ENCODE measurements at regions not wholly inside any gene's neighbourhood (a gene's known extent, or its start where the extent isn't known, plus 50 kb on each side); places are given as distances from the start of the nearest gene placed in this dataset.

DNA sequence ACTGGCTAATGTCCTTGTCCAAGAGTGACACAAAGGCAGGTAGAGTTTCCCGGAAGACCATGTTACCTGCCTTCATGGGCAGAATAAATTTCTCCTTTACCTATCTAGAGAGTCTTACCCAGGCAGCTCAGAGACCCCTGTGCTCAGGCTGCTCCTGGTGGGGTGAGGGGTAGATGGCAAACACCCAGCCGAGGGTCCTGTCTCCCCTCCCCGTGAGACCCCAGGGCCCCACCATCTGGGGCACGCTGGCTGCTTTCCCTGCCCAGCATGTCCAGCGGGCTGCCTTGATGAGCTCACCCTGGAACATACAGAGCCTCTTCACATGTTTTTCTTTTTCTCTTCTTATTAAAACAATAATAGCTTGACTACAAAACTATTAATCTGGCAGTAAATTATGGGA is 116.5 kb downstream of the EDN3 start:
- no peak overlapping the region for H3K23ac ChIP-seq (ENCODE audit: low read depth, low read length)
- H2BK20ac ChIP-seq (ENCODE audit: low read depth, low read length): no peak overlapping the region
- no peak overlapping the region for H2AK9ac ChIP-seq (replicated peaks; ENCODE audit: low read depth, low read length, poor library complexity)
- no CpG with 5 or more reads among the region's 5 CpGs for WGBS, 2 experiments (ENCODE audit: extremely low coverage in 2 of 2, insufficient read length in 1 of 2)
- no peak overlapping the region for H2BK5ac ChIP-seq (ENCODE audit: low read depth, low read length, poor library complexity, severe bottlenecking)
- H4K8ac ChIP-seq (ENCODE audit: low read depth in 2 of 2, low read length in 2 of 2): no peak overlapping the region
- H3K4me1 ChIP-seq (ENCODE audit: control insufficient read depth, insufficient read depth, low read length): no peaks in the 10 kb centered on the region
- no peak overlapping the region for H2BK120ac ChIP-seq (ENCODE audit: low read depth, low read length)
- no peak overlapping the region for H3K14ac ChIP-seq (replicated peaks; ENCODE audit: low read depth, low read length)
- ChIA-PET CTCF (no interaction called here), POLR2A (ENCODE audit: unreplicated experiment) (no interaction called here)
- H4K20me1 ChIP-seq (ENCODE audit: insufficient read depth, low read length): no peaks in the 10 kb centered on the region
- no peaks in the 10 kb centered on the region for H3K36me3 ChIP-seq (ENCODE audit: control insufficient read depth, insufficient read depth, low read length)
- H3K18ac ChIP-seq (ENCODE audit: low read depth, low read length): no peak overlapping the region
- H2AK5ac ChIP-seq (ENCODE audit: low read depth, low read length): no peak overlapping the region
- H3K27ac ChIP-seq (ENCODE audit: insufficient read depth, low read length): no peak overlapping the region
- H3K9ac ChIP-seq (ENCODE audit: low read depth, low read length): no peak overlapping the region
- no TSS peak for BruUV-seq (replicated peaks)
- intact Hi-C loops (cut with micrococcal nuclease): no loop called here
- no peak for TF ChIP-seq RCOR1 (IDR thresholded peaks at IDR 0.05; ENCODE audit: insufficient replicate concordance, low read length)
- no peak for TF ChIP-seq MXI1 (IDR thresholded peaks at IDR 0.05; ENCODE audit: borderline replicate concordance, low read depth, low read length)
- TF ChIP-seq FOS (IDR thresholded peaks at IDR 0.05; ENCODE audit: low read depth, low read length): no peak
- no peak for TF ChIP-seq MAFK (IDR thresholded peaks at IDR 0.05; ENCODE audit: low read depth, low read length)
- TF ChIP-seq BHLHE40 (IDR thresholded peaks at IDR 0.05; ENCODE audit: low read depth, low read length): no peak
- no peak for TF ChIP-seq CHD1 (IDR thresholded peaks at IDR 0.05; ENCODE audit: low read depth, low read length)
- no peak for TF ChIP-seq CEBPB (IDR thresholded peaks at IDR 0.05; ENCODE audit: low read depth, low read length)
- TF ChIP-seq, protein P1, sequence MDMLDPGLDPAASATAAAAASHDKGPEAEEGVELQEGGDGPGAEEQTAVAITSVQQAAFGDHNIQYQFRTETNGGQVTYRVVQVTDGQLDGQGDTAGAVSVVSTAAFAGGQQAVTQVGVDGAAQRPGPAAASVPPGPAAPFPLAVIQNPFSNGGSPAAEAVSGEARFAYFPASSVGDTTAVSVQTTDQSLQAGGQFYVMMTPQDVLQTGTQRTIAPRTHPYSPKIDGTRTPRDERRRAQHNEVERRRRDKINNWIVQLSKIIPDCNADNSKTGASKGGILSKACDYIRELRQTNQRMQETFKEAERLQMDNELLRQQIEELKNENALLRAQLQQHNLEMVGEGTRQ (IDR thresholded peaks at IDR 0.05; ENCODE audit: low read depth, low read length): no peak
- TF ChIP-seq MAZ (IDR thresholded peaks at IDR 0.05; ENCODE audit: borderline replicate concordance, low read depth, low read length): no peak
- no peak for TF ChIP-seq NFE2L2 (IDR thresholded peaks at IDR 0.05; ENCODE audit: low read depth, low read length)
- TF ChIP-seq, protein P2, sequence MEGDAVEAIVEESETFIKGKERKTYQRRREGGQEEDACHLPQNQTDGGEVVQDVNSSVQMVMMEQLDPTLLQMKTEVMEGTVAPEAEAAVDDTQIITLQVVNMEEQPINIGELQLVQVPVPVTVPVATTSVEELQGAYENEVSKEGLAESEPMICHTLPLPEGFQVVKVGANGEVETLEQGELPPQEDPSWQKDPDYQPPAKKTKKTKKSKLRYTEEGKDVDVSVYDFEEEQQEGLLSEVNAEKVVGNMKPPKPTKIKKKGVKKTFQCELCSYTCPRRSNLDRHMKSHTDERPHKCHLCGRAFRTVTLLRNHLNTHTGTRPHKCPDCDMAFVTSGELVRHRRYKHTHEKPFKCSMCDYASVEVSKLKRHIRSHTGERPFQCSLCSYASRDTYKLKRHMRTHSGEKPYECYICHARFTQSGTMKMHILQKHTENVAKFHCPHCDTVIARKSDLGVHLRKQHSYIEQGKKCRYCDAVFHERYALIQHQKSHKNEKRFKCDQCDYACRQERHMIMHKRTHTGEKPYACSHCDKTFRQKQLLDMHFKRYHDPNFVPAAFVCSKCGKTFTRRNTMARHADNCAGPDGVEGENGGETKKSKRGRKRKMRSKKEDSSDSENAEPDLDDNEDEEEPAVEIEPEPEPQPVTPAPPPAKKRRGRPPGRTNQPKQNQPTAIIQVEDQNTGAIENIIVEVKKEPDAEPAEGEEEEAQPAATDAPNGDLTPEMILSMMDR (conservative IDR thresholded peaks at IDR 0.05; ENCODE audit: low read depth, low read length): no peak
- no peak for TF ChIP-seq RAD21 (IDR thresholded peaks at IDR 0.05; ENCODE audit: low read length)
- H3K4me2 ChIP-seq (ENCODE audit: low read depth, low read length): no peak overlapping the region
- H2AFZ ChIP-seq (replicated peaks; ENCODE audit: low read length, poor library complexity): no peak overlapping the region
- no peak overlapping the region for H4K5ac ChIP-seq (ENCODE audit: low read depth, low read length)
- H3K79me1 ChIP-seq (ENCODE audit: low read depth in 1 of 2, low read length in 2 of 2): no peaks in the 10 kb centered on the region
- no peak overlapping the region for H3K4me3 ChIP-seq (ENCODE audit: insufficient read depth, low read depth, low read length)
- DNase-seq (no peak), ATAC-seq (ENCODE audit: low read depth) (no peak)
- no peaks in the 10 kb centered on the region for H3K9me1 ChIP-seq (ENCODE audit: insufficient read depth, low read length)
- no peak overlapping the region for H4K91ac ChIP-seq (ENCODE audit: insufficient read depth, low read depth, low read length)
- H3K27me3 ChIP-seq (ENCODE audit: control insufficient read depth, insufficient read depth, low read length): no peaks in the 10 kb centered on the region
- H3K56ac ChIP-seq (ENCODE audit: extremely low read depth, insufficient read depth, low read length): no peak overlapping the region
- H3K4ac ChIP-seq (ENCODE audit: low read depth, low read length): no peak overlapping the region
- in situ Hi-C loops (cut with MboI; ENCODE audit: low sequenced_read_pairs): no loop called here
- H3K9me3 ChIP-seq (ENCODE audit: control insufficient read depth, insufficient read depth, low read length): peaks cover 2% of the 10 kb centered on the region; the same call in 1 of the 2 replicates
- dilution Hi-C loops (cut with HindIII; ENCODE audit: low sequenced_read_pairs, unreplicated experiment): no loop called here
- H2BK15ac ChIP-seq (ENCODE audit: low read depth, low read length): no peak overlapping the region
